ENCODE measurements at regions not wholly inside any gene's neighbourhood (a gene's known extent, or its start where the extent isn't known, plus 50 kb on each side); places are given as distances from the start of the nearest gene placed in this dataset.

DNA sequence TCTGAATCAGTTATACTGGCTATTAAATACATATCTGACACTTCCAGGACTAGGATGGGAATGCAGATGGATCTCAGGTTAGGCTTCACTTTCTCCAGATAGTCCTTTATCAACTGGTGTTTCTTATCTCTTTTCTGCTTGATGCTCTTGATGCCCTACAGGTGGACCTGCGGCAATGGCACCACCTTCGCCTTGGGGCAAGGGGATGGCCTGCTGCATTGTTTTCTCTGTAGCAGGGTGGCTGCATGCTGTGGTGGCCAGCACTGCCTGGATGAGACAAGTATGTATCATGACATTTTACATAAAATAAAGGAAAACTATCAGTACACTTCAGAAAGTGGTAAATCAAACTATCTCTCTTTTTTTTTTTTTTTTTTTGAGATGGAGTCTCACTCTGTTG, 217.7 kb upstream of the ZP4 start:
- TF ChIP-seq, protein P1, sequence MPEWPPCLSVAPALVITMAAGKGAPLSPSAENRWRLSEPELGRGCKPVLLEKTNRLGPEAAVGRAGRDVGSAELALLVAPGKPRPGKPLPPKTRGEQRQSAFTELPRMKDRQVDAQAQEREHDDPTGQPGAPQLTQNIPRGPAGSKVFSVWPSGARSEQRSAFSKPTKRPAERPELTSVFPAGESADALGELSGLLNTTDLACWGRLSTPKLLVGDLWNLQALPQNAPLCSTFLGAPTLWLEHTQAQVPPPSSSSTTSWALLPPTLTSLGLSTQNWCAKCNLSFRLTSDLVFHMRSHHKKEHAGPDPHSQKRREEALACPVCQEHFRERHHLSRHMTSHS (tag by site-specific recombination; IDR thresholded peaks at IDR 0.05) = no peak
- TF ChIP-seq, protein P2, sequence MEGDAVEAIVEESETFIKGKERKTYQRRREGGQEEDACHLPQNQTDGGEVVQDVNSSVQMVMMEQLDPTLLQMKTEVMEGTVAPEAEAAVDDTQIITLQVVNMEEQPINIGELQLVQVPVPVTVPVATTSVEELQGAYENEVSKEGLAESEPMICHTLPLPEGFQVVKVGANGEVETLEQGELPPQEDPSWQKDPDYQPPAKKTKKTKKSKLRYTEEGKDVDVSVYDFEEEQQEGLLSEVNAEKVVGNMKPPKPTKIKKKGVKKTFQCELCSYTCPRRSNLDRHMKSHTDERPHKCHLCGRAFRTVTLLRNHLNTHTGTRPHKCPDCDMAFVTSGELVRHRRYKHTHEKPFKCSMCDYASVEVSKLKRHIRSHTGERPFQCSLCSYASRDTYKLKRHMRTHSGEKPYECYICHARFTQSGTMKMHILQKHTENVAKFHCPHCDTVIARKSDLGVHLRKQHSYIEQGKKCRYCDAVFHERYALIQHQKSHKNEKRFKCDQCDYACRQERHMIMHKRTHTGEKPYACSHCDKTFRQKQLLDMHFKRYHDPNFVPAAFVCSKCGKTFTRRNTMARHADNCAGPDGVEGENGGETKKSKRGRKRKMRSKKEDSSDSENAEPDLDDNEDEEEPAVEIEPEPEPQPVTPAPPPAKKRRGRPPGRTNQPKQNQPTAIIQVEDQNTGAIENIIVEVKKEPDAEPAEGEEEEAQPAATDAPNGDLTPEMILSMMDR (tag by site-specific recombination; IDR thresholded peaks at IDR 0.05) = no peak
- TF ChIP-seq ZBTB1 (tag by site-specific recombination; IDR thresholded peaks at IDR 0.05) (no peak), ZNF654 (tag by site-specific recombination; IDR thresholded peaks at IDR 0.05; ENCODE audit: low read depth) (no peak), ZNF302 (tag by site-specific recombination; IDR thresholded peaks at IDR 0.05; ENCODE audit: low read depth) (no peak), ZNF223 (tag by site-specific recombination; IDR thresholded peaks at IDR 0.05) (no peak), SP2 (tag by site-specific recombination; IDR thresholded peaks at IDR 0.05) (no peak), ZNF785 (tag by site-specific recombination; IDR thresholded peaks at IDR 0.05) (no peak), ZNF341 (tag by site-specific recombination; IDR thresholded peaks at IDR 0.05; ENCODE audit: low read depth) (no peak), WT1 (tag by site-specific recombination; IDR thresholded peaks at IDR 0.05) (no peak)
- TF ChIP-seq, protein P3, sequence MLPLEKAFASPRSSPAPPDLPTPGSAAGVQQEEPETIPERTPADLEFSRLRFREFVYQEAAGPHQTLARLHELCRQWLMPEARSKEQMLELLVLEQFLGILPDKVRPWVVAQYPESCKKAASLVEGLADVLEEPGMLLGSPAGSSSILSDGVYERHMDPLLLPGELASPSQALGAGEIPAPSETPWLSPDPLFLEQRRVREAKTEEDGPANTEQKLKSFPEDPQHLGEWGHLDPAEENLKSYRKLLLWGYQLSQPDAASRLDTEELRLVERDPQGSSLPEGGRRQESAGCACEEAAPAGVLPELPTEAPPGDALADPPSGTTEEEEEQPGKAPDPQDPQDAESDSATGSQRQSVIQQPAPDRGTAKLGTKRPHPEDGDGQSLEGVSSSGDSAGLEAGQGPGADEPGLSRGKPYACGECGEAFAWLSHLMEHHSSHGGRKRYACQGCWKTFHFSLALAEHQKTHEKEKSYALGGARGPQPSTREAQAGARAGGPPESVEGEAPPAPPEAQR (tag by site-specific recombination; IDR thresholded peaks at IDR 0.05) = no peak
- TF ChIP-seq, protein P4, sequence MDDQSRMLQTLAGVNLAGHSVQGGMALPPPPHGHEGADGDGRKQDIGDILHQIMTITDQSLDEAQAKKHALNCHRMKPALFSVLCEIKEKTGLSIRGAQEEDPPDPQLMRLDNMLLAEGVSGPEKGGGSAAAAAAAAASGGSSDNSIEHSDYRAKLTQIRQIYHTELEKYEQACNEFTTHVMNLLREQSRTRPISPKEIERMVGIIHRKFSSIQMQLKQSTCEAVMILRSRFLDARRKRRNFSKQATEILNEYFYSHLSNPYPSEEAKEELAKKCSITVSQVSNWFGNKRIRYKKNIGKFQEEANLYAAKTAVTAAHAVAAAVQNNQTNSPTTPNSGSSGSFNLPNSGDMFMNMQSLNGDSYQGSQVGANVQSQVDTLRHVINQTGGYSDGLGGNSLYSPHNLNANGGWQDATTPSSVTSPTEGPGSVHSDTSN (CRISPR knock-in tag; IDR thresholded peaks at IDR 0.05) = no peak
- TF ChIP-seq, protein P5, sequence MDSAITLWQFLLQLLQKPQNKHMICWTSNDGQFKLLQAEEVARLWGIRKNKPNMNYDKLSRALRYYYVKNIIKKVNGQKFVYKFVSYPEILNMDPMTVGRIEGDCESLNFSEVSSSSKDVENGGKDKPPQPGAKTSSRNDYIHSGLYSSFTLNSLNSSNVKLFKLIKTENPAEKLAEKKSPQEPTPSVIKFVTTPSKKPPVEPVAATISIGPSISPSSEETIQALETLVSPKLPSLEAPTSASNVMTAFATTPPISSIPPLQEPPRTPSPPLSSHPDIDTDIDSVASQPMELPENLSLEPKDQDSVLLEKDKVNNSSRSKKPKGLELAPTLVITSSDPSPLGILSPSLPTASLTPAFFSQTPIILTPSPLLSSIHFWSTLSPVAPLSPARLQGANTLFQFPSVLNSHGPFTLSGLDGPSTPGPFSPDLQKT (IDR thresholded peaks at IDR 0.05; ENCODE audit: borderline replicate concordance, low read depth, low read length) = no peak
